Brain microvascular endothelial cell (primary cell): ENCODE measurements at regions not wholly inside any gene's neighbourhood (a gene's known extent, or its start where the extent isn't known, plus 50 kb on each side); places are given as distances from the start of the nearest gene placed in this dataset.

ENCODE experiments used
- DNase-seq: peaks from one replicate; pipeline ENCODE4 v3.0.0-alpha.2; 2020
- H3K27ac ChIP-seq: fragments of 250-450 bp; sonication (Bioruptor Pico); 2 replicates; pipeline ENCODE4 v1.5.1; 2020; ENCODE audit warnings: mild to moderate bottlenecking, moderate library complexity
- H3K27me3 ChIP-seq: fragments of 250-450 bp; sonication (Bioruptor Pico); replicated peaks from 2 replicates; pipeline ENCODE4 v1.5.1; 2020; ENCODE audit warnings: mild to moderate bottlenecking
- H3K36me3 ChIP-seq: fragments of 250-450 bp; sonication (Bioruptor Pico); replicated peaks from 2 replicates; pipeline ENCODE4 v1.5.1; 2020; ENCODE audit warnings: mild to moderate bottlenecking
- H3K4me3 ChIP-seq: 2 replicates; pipeline ENCODE4 v1.5.1; 2011; ENCODE audit warnings: low read depth, mild to moderate bottlenecking, control low read depth, low read length, moderate library complexity
- in situ Hi-C: cut with HindIII; loops from 2 replicates; pipeline ENCODE4 v1.10.0; 2017; ENCODE audit warnings: low sequenced_read_pairs, low pct_ligation_motif_present
- TF ChIP-seq, protein P1 (sequence below): IDR thresholded peaks from 2 replicates; pipeline ENCODE4 v1.5.1; 2011; ENCODE audit warnings: low read depth, mild to moderate bottlenecking, moderate library complexity, low read length, control low read depth, inconsistent platforms; ENCODE audit errors: missing control alignments

DNA sequence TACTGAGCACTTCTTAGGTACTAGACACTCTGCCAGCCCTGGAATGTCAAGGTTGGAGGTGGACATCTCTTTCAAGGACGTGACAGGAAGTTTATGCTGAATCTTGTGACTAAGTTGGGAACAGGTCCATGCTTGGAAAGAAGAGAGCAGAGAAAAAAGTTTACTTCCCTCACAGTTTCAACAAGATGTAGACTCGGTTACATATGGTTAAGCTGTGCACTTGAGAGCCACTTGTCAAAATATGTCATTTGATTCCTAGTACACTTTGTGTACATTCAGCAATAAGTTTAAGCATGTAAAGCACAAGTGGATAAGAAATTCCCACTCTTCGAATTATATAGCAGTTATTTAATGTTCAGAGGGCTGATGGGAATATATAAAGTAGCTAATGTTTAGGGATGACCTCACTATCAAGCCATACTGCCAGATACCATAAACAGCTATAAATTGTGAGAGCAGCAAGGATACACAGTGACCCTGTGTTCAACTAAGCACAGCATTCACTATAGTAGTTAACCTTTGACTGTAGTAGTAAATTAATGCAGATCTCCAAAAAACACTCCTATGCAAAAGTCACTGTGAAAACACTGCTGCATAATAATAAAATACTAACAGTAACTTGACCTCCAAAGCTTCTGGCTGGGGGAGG is 1944.6 kb upstream of the WWC1 start:
- no peak overlapping the region for H3K4me3 ChIP-seq
- in situ Hi-C loops, result no loop called here
- TF ChIP-seq, protein P1, sequence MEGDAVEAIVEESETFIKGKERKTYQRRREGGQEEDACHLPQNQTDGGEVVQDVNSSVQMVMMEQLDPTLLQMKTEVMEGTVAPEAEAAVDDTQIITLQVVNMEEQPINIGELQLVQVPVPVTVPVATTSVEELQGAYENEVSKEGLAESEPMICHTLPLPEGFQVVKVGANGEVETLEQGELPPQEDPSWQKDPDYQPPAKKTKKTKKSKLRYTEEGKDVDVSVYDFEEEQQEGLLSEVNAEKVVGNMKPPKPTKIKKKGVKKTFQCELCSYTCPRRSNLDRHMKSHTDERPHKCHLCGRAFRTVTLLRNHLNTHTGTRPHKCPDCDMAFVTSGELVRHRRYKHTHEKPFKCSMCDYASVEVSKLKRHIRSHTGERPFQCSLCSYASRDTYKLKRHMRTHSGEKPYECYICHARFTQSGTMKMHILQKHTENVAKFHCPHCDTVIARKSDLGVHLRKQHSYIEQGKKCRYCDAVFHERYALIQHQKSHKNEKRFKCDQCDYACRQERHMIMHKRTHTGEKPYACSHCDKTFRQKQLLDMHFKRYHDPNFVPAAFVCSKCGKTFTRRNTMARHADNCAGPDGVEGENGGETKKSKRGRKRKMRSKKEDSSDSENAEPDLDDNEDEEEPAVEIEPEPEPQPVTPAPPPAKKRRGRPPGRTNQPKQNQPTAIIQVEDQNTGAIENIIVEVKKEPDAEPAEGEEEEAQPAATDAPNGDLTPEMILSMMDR, result no peak
- no peak for DNase-seq
- no peak overlapping the region for H3K27ac ChIP-seq
- no peaks in the 10 kb centered on the region for H3K36me3 ChIP-seq
- no peaks in the 10 kb centered on the region for H3K27me3 ChIP-seq

DNA sequence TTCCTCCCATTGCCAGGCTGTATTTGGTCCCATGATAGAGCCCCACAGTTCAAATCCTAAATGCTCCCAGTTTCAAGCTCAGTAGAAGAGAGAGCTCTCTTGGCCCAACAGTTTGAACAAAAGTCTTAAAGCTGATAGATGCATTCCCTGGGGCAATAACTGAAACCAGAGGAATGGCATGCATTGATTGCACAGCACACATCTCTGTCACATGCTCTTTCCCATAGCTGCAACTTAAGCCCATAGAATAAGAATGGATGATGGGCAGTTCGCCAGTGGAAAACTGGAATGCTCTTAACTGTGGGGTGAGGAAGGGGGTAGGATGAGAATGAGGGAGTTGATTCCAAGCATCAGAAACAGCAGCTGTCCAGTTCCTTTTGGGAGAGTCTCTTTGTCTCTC is 1942.4 kb upstream of the WWC1 start:
- H3K27me3 ChIP-seq, result no peaks in the 10 kb centered on the region
- no peak for DNase-seq
- in situ Hi-C loops, result no loop called here
- TF ChIP-seq, protein P1, result no peak
- no peak overlapping the region for H3K4me3 ChIP-seq
- H3K36me3 ChIP-seq, result no peaks in the 10 kb centered on the region
- H3K27ac ChIP-seq, result no peak overlapping the region

DNA sequence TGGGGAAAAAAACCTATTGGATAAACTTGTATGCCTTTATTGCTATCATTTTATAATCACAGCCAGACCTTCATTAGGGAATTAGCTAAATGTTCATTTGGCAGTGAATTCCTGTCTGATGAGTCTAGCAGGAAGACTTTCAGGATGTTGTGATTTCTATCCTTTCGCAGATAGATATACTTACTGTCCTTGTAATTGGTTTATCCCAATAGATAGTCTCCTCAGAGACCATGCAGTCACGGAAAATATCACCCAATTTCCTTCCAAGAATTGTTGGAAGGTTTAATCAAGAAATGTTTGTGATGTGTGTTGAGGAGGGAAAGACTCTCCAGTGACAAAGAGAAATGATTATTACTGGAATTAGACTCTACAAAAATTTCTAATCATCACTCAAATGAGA is 1937.9 kb upstream of the WWC1 start:
- in situ Hi-C loops, result no loop called here
- DNase-seq, result no peak
- TF ChIP-seq, protein P1, result no peak
- H3K27me3 ChIP-seq, result no peaks in the 10 kb centered on the region
- H3K4me3 ChIP-seq, result no peak overlapping the region
- no peaks in the 10 kb centered on the region for H3K36me3 ChIP-seq
- H3K27ac ChIP-seq, result no peak overlapping the region

DNA sequence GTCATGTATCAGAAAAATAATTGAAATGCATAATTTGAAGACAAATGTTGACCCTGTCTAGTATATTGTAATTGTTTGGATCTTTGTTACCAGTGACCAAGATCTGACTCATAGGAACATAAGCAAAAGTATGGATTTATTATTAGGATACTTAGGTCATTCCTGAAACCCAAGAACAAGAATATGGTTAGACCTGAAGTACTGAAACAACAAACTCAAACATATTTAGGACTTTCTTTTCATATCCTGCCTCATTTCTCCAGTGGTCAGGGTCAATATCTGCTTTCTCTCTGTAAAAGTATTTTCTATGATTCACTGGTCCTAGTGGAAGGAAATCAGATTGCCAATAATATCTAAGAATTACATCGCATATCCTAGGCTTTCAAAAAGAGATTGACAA is 1937.1 kb upstream of the WWC1 start:
- TF ChIP-seq, protein P1, result no peak
- no peaks in the 10 kb centered on the region for H3K27me3 ChIP-seq
- DNase-seq, result no peak
- H3K4me3 ChIP-seq, result no peak overlapping the region
- no peaks in the 10 kb centered on the region for H3K36me3 ChIP-seq
- H3K27ac ChIP-seq, result no peak overlapping the region
- in situ Hi-C loops, result no loop called here

DNA sequence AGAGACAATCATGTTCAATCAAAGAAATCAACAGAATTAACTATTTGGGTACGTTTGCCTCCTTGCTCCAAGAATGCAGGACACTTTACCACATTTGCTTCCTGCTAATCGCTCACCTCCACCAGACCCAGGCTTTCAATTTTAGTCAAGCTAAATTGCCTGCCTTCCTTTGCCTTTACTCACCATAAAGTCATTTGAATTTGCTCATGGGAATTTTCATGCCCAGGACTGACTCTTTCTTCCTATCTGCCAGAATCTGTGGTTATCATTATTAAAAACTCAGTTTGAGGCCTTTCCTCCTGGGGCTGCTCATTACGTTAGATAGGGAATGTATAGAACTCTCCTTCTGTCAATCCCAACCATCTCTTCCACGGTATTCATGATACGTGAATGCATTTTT is 1935.3 kb upstream of the WWC1 start:
- no peak for DNase-seq
- no peak overlapping the region for H3K4me3 ChIP-seq
- TF ChIP-seq, protein P1, result no peak
- H3K27ac ChIP-seq, result no peak overlapping the region
- H3K36me3 ChIP-seq, result no peaks in the 10 kb centered on the region
- no peaks in the 10 kb centered on the region for H3K27me3 ChIP-seq
- in situ Hi-C loops, result no loop called here
